ENCODE measurements at regions not wholly inside any gene's neighbourhood (a gene's known extent, or its start where the extent isn't known, plus 50 kb on each side); places are given as distances from the start of the nearest gene placed in this dataset.

DNA sequence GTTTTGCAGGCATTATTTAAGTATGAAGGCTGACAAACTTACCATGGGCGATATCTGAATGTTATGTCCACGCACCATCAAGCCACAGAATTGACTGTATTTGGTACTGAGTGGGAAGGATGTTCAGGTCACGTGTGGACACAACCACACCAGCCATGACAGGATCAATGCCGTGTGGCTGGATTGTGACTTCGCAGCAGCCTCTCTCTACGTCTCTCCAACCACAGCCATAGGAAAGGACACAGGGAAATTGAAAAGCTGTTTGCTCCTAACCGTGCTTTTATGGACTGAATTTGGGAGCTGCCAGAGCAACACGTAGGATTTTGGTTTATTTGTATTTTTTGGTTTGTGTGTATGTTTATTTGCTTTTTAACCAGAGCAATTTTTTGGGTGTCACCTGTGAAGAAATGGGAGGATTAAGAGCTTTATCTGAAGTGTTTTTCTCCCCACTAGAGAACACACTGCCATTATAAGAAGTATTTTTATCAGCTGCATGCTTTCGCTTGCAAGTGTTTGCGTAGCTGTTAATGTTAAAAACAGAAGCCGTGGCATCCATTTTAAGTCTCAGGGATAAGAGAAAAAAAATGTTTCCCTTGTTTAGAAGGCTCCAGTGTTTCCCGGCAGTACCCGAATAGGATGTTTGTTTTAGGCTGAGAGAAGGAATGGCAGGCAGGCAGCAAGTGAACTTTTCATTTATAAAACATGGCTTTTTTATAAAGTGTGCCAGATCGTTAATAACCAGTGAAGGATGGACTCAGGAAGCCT lies 401.1 kb upstream of the NFE2L3 start:
- Histone ChIP-seq H3K27me3 (ENCODE audit: insufficient read depth, low read depth, low read length) (no peaks in the 10 kb centered on the region), H2AFZ (ENCODE audit: low read depth, low read length) (no peak overlapping the region), H3K4me2 (ENCODE audit: low read length) (no peak overlapping the region), H3K27ac (ENCODE audit: low read length) (no peak overlapping the region), H3K9me2 (ENCODE audit: insufficient read depth, low read length) (no peaks in the 10 kb centered on the region), H3K4me3 (ENCODE audit: low read length) (no peak overlapping the region), H3K9me3 (ENCODE audit: low read length) (no peaks in the 10 kb centered on the region), H3K79me2 (replicated peaks; ENCODE audit: insufficient read depth, low read length) (no peaks in the 10 kb centered on the region), H3K9ac (ENCODE audit: low read length) (no peak overlapping the region), H3F3A (ENCODE audit: insufficient read depth, low read length, poor library complexity, severe bottlenecking) (peaks cover 6% of the 10 kb centered on the region), H4K20me1 (ENCODE audit: insufficient read depth) (no peaks in the 10 kb centered on the region), H3K36me3 (ENCODE audit: insufficient read depth, low read length) (no peaks in the 10 kb centered on the region)
- TF ChIP-seq CTCF (IDR thresholded peaks at IDR 0.05; ENCODE audit: poor library complexity, severe bottlenecking) (no peak), EP300 (conservative IDR thresholded peaks at IDR 0.05; ENCODE audit: poor library complexity, severe bottlenecking) (no peak), POLR2AphosphoS5 (IDR thresholded peaks at IDR 0.05) (no peak), SMC3 (conservative IDR thresholded peaks at IDR 0.05; ENCODE audit: poor library complexity) (no peak), RAD21 (conservative IDR thresholded peaks at IDR 0.05) (no peak), REST (IDR thresholded peaks at IDR 0.05; ENCODE audit: borderline replicate concordance) (no peak), TAF1 (IDR thresholded peaks at IDR 0.05; ENCODE audit: low read depth) (no peak), MXI1 (conservative IDR thresholded peaks at IDR 0.05; ENCODE audit: poor library complexity, severe bottlenecking) (no peak), EZH2 (IDR thresholded peaks at IDR 0.05; ENCODE audit: borderline replicate concordance, insufficient read depth, low read length, poor library complexity, severe bottlenecking) (no peak)

GRCh38 chr7:25752154-25752553 lies 399.8 kb upstream of the NFE2L3 start:
- no peak overlapping the region for H3K4me3 ChIP-seq (ENCODE audit: low read length)
- peak overlapping the region; percentile 72 for H3K27ac ChIP-seq (ENCODE audit: low read length)
- no peaks in the 10 kb centered on the region for H3K9me2 ChIP-seq (ENCODE audit: insufficient read depth, low read length)
- no peak overlapping the region for H2AFZ ChIP-seq (ENCODE audit: low read depth, low read length)
- H4K20me1 ChIP-seq (ENCODE audit: insufficient read depth) = no peaks in the 10 kb centered on the region
- no peaks in the 10 kb centered on the region for H3K36me3 ChIP-seq (ENCODE audit: insufficient read depth, low read length)
- no peaks in the 10 kb centered on the region for H3K9me3 ChIP-seq (ENCODE audit: low read length)
- H3F3A ChIP-seq (ENCODE audit: insufficient read depth, low read length, poor library complexity, severe bottlenecking) = peaks cover 6% of the 10 kb centered on the region
- no peak overlapping the region for H3K9ac ChIP-seq (ENCODE audit: low read length)
- H3K27me3 ChIP-seq (ENCODE audit: insufficient read depth, low read depth, low read length) = no peaks in the 10 kb centered on the region
- TF ChIP-seq TAF1 (IDR thresholded peaks at IDR 0.05; ENCODE audit: low read depth) (no peak), RAD21 (conservative IDR thresholded peaks at IDR 0.05) (no peak), REST (IDR thresholded peaks at IDR 0.05; ENCODE audit: borderline replicate concordance) (no peak), EP300 (conservative IDR thresholded peaks at IDR 0.05; ENCODE audit: poor library complexity, severe bottlenecking) (no peak)
- H3K79me2 ChIP-seq (replicated peaks; ENCODE audit: insufficient read depth, low read length) = no peaks in the 10 kb centered on the region
- no peak overlapping the region for H3K4me2 ChIP-seq (ENCODE audit: low read length)

Data from neural cell (in vitro differentiated cells).